Testis (tissue), 2 donors: ENCODE measurements at regions not wholly inside any gene's neighbourhood (a gene's known extent, or its start where the extent isn't known, plus 50 kb on each side); places are given as distances from the start of the nearest gene placed in this dataset.

Source experiments
- CTCF ChIP-seq, 3 experiments: fragments of 450-650 bp in 2 of 3; fragments of 200-600 bp in 1 of 3; sonication (generic) in 1 of 3; IDR thresholded peaks; one replicate each; pipeline ENCODE4 v1.5.1; 2016 to 2019; ENCODE audit warnings: antibody characterized with exemption in 3 of 3, mild to moderate bottlenecking in 2 of 3, moderate library complexity in 1 of 3
- POLR2A ChIP-seq: fragments of 450-650 bp; IDR thresholded peaks from one replicate; pipeline ENCODE4 v1.6.1; 2017; ENCODE audit warnings: antibody characterized with exemption, mild to moderate bottlenecking, moderate library complexity

GRCh38 chr16:48062681-48063080, 93.1 kb downstream of the ABCC12 start:
- TF ChIP-seq CTCF (IDR thresholded peaks at IDR 0.05), result no peak
- no peak for TF ChIP-seq POLR2A
